ENCODE measurements at regions not wholly inside any gene's neighbourhood (a gene's known extent, or its start where the extent isn't known, plus 50 kb on each side); places are given as distances from the start of the nearest gene placed in this dataset.

DNA sequence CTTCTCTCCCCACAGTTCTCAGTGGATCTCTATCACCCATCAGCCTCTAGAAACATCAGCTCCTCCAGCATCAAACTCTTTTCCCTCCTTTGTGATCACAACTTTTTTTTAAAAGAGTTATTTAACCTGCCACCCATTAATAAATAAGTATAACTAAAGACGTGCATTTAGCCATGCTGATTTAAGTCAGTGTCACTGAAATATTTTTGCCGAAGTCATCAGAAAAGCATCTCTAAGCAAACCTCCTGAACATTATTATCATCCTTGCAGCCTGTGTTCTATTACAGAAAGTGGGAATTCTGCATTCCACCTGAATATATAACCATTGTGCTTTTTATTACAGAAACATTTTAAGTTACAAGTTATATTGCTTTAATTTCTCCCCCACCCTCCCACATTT, 106.2 kb upstream of the ARHGAP28 start (continued):
- TF ChIP-seq, protein P1, sequence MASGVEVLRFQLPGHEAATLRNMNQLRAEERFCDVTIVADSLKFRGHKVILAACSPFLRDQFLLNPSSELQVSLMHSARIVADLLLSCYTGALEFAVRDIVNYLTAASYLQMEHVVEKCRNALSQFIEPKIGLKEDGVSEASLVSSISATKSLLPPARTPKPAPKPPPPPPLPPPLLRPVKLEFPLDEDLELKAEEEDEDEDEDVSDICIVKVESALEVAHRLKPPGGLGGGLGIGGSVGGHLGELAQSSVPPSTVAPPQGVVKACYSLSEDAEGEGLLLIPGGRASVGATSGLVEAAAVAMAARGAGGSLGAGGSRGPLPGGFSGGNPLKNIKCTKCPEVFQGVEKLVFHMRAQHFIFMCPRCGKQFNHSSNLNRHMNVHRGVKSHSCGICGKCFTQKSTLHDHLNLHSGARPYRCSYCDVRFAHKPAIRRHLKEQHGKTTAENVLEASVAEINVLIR (CRISPR knock-in tag; IDR thresholded peaks at IDR 0.05) = no peak

DNA sequence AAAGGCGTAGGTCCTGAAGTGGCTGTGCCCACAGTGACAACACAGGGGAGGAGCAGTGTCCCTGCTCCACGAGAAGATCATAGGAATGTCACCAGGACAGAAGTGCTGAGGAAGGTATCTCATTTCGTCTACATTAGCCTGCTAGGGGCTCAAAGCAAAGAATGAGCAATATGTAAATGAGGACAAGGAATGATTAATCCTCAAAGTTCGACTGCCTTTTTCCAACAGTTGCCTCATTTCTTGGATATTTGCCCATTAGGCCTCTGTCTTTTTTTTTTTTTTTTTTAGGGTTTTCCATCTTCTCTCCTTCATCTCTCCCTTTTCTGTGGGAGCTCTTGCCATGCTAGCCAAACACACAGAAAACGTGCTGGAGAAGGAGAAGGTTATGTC, 105.2 kb upstream of the ARHGAP28 start:
- DNase-seq (ENCODE audit: extremely low read depth in 1 of 4, low spot score in 3 of 4) (no peak), FAIRE-seq (no peak), ATAC-seq (no peak)
- no peaks in the 10 kb centered on the region for H3K79me2 ChIP-seq (ENCODE audit: control insufficient read depth, insufficient read depth, low read length)
- H3K9me1 ChIP-seq (ENCODE audit: control insufficient read depth, insufficient read depth, low read length) = no peaks in the 10 kb centered on the region
- no peak overlapping the region for H2AFZ ChIP-seq (ENCODE audit: low read depth, low read length)
- H3K9me3 ChIP-seq (replicated peaks; ENCODE audit: control insufficient read depth, insufficient read depth, low read depth, low read length) = no peaks in the 10 kb centered on the region
- no peak overlapping the region for H3K27ac ChIP-seq (ENCODE audit: extremely low read depth, low read depth, low read length)
- H3K4me1 ChIP-seq (replicated peaks in 1 of 2; ENCODE audit: control insufficient read depth in 2 of 2, insufficient read depth in 2 of 2, low read length in 2 of 2) = no peaks in the 10 kb centered on the region
- no peak for TF ChIP-seq MAFK (IDR thresholded peaks at IDR 0.05; ENCODE audit: low read length)
- TF ChIP-seq CEBPG (CRISPR knock-in tag; IDR thresholded peaks at IDR 0.05) = no peak
- TF ChIP-seq CEBPG (tag; conservative IDR thresholded peaks at IDR 0.05 in 1 of 2, IDR thresholded peaks at IDR 0.05 in 1 of 2) = peak in 1 of 2 experiments; percentile 49; a peak in 2 of 4 replicates
- CTCF ChIA-PET (ENCODE audit: low intra/inter-chr PET ratio) = no interaction called here
- in situ Hi-C loops (cut with MboI) = no loop called here
- peaks cover 8 to 10% of the 10 kb centered on the region in 2 experiments; a peak in 4 of 5 replicates for H3K27me3 ChIP-seq (ENCODE audit: control insufficient read depth in 2 of 2, insufficient read depth in 2 of 2, low read length in 2 of 2)
- no peaks in the 10 kb centered on the region for H4K20me1 ChIP-seq (replicated peaks; ENCODE audit: control insufficient read depth, insufficient read depth, low read length)
- no TSS peak for BruUV-seq (replicated peaks)
- no peaks in the 10 kb centered on the region for H3K36me3 ChIP-seq (ENCODE audit: control insufficient read depth, insufficient read depth, low read length)
- H3K4me2 ChIP-seq (ENCODE audit: insufficient read depth, low read length) = no peak overlapping the region
- no peak overlapping the region for H3K4me3 ChIP-seq
- 0% methylated on average over 5 of the region's 5 CpGs for WGBS (ENCODE audit: insufficient coverage, low coverage, missing lambda C conversion rate)
- no peak overlapping the region for H3K9ac ChIP-seq (ENCODE audit: insufficient read depth in 1 of 2, low read depth in 2 of 2, low read length in 2 of 2)
- POLR2A ChIA-PET = no interaction called here
- intact Hi-C loops (cut with micrococcal nuclease) = no loop called here
